Fibroblast of peridontal ligament (primary cell): ENCODE measurements at regions not wholly inside any gene's neighbourhood (a gene's known extent, or its start where the extent isn't known, plus 50 kb on each side); places are given as distances from the start of the nearest gene placed in this dataset.
A peak's percentile ranks its signal among the peaks of the same experiment; 100 is the strongest.
"Not testable (repeated sequence)": the region's sequence is repeated elsewhere in the genome, so short reads cannot be mapped to it uniquely, and the experiment has no call there.

ENCODE experiments used
- DNase-seq: peaks from one replicate; pipeline ENCODE4 v3.0.0-alpha.2; 2010; ENCODE audit errors: extremely low read depth

DNA sequence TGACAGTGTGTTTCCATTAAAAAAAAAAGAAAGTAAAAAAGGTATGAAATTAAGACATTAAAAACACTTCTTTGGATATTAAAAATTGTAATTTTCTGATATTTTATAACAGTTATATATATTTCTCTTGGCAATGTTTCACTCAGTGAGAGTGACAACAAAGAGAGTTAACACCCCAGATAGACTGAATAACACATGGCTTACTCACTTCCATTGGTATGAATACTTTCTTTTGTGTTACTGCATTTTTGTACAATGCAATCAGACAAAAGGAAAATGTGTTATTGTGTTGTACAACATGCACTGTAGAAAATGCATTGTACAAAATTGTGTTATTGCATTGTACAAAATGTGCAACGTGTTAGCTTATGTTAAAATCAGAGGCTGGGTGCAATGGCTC, 676.6 kb upstream of the AMELY start:
- DNase-seq = not testable (repeated sequence)

DNA sequence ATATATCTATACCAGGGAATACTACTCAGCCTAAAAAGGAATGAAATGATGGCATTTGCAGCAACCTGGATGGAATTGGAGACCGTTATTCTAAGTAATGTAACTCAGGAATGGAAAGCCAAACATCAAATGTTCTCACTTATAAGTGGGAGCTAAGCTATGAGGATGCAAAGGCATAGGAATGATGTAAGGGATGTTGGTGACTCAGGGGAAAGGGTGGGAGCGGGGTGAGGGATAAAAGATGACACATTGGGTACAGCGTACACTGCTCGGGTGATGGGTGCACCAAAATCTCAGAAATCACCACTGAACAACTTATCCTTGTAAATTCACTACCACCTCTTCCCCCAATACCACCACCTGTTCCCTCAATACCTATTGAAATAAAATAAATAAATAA, 651.0 kb upstream of the AMELY start:
- peak; percentile 19 for DNase-seq

- DNase-seq = no peak
Observed at GRCh38 chrY:7557675-7558074, 646.1 kb upstream of the AMELY start.

DNA sequence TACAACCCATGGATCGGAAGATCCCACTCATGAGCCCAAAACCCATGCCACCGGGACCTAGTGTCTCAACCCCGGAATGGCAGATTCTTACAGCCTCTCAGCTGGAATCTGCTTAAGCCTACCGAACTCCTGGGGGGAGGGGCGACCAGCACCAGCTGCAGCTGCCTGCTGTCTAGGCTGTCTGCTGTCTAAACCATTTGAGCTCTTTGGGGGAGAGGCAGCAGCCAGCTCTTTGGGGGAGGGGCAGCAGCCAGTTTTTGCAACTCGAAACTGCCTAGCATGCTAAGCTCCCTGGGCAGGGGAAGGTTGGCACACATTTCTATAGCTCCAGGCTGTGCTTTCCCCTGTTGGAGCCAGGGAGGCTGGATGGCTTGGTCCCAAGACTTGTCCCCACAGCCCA, 643.5 kb upstream of the AMELY start:
- DNase-seq = no peak

DNA sequence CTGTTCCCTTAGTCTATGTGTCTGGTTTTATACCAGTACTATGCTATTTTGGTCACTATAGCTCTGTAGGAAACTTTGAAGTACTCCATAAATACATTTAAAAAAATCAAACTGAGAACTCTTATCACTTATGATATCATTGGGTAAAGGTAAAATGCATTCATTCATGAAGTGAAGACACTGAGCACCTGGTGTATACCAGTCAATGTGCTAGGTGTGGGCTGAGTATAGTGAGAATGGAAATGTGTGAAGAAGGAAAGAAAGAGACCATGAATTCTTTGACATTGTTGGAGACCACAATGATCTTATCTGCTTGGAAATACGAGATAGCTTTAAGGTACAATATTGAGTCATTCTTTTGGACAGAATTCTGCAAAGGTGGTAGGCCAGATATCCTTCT, 633.5 kb upstream of the AMELY start:
- DNase-seq = no peak

- DNase-seq = peak; percentile 85
Observed at GRCh38 chrY:7544172-7544770, 632.7 kb upstream of the AMELY start.

DNA sequence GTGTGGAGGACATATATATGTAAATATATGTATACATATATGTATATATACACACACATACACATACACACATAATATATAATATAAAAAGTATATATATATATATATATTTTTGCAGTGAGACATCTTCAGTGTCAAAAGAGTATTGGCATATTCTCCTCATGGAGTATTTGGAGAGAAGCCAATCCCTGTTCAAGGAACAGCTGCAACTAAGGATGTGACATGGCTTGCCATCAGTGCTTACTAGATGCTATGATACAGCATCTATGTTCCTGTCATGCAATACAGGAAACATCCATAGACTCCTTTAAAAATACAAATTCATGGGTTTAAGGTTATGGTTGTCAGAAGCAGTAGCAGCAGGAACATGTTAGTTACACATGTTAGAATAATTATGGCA, 632.0 kb upstream of the AMELY start:
- no peak for DNase-seq

- DNase-seq = no peak
Observed at GRCh38 chrY:7542256-7542858, 630.8 kb upstream of the AMELY start.

DNA sequence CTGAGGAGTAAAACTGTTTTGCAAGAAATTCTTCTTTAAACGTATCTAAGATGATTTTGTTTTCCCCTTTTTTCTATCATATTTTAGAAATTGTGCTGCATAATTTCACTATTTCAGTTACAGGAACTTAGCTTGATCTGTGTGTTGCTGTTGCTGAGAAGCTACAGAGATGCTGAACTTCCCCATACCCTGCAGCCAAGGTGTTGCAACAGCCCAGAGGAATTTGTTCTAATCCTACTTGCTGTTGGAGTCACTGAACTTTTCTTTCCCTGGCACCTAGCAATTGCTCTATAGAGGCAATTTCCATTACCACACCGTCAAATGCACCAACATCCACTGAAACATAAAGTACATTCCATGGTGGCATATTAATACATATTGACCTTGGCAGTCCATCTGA, 617.8 kb upstream of the AMELY start:
- peak; percentile 45 for DNase-seq

- peak; percentile 87 for DNase-seq
Observed at GRCh38 chrY:7527568-7527967, 616.0 kb upstream of the AMELY start.

- DNase-seq = no peak
Observed at GRCh38 chrY:7518387-7518786, 606.8 kb upstream of the AMELY start.

DNA sequence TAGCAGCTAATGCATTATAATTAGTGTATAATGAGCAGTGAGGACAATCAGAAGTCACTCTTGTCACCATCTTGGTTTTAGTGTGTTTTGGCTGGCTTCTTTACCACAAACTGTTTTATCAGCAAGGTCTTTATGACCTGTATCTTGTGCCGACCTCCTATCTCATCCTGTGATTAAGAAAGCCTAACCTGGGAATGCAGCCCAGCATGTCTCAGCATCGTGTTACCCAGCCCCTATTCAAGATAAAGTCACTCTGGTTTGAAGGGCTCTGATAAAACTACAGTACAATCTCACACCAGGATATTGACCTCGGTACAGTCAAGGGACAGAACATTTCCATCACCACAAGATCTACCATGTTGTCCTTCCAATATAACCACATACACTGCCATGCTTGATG, 604.7 kb upstream of the AMELY start:
- DNase-seq = no peak

- no peak for DNase-seq
Observed at GRCh38 chrY:7515812-7516211, 604.3 kb upstream of the AMELY start.

DNA sequence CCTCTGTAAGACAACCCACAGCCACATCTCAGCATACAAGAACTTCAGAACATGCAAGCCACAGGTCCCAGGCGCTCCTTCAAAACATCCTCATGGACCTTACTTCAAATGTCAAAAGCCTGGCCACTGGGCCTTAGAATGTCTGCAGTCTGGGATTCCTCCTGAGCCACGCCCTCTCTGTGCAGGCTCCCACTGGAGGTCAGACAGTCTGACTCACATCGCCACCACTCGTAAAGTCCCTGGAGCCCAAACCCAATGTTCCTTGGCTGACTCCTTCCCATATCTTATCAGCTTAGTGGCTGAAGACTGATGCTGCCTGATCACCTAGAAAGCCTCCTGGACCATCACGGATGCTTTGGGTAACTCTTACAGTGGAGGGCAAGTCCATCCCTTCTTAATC, 591.3 kb upstream of the AMELY start:
- DNase-seq = no peak

DNA sequence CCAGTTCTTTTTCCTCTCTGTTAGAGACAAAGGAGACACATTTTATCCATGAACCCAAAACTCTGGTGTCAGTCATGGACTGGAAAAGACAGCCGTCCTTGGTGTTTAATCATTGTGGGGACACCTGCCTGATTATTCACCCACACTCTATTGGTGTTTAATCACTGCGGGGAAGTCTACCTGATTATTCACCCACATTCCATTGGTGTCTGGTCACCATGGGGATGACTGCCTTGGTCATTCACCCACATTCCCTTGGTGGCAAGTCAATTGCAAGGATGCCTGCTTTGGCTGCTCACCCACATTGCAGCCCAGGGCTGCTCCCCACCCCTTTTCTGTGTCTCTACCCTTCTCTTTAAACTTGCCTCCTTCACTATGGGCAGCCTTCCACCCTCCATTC, 589.7 kb upstream of the AMELY start:
- no peak for DNase-seq

GRCh38 chrY:7496001-7496400, 584.4 kb upstream of the AMELY start:
- DNase-seq = no peak

DNA sequence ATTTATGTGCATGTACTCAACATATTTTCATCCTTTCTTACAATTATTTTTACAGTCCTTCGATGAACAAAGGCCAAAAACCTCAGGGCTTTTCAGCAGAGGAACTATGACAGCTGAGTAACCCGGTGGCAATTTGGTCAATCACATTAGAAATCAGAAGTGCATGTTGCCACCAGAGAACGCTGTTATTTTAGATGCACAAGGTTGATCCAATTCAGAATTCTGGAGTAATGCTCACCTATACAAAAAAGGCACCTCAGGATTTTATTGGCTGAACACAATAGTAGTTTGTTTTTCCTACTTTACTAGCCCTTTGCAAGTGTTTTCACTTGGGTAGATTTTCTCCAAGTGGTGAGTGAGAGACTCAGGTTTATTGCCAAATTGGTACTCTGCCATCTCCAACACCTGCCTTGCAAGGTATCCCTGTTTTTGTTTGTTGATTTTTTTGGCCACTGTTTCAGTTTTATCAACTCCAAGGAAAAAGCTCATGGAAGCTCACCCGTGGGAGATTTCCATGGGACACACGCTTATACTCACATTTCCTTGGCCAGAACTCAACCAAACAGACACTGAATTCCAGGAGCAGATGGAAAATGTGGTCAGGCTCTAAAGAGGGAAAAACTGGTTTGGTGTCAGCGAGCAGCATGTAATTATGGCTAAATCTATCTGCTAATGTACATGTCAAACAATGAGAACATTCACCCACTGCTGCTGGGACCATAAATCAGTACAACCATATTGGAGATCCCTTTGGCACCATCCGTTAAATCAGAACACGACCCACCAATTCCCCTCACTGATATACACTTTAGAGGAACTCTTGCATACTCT, 573.1 kb upstream of the AMELY start:
- peak; percentile 29 for DNase-seq

DNA sequence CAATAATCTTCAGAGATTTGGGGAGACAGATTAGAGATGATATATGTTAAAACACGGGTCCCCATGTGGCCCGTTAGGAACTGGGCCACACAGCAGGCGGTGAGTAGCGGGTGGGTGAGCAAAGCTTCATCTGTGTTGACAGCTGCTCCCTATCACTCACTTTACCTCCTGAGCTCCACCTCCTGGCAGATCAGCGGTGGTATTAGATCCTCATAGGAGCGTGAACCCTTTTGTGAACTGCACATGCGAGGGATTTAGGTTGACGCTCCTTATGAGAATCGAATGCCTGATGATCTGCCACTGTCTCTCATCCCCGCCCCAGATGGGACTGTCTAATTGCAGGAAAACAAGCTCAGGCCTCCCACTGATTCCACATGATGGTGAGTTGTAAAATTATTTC, 560.4 kb upstream of the AMELY start:
- DNase-seq = no peak

GRCh38 chrY:7470037-7470436, 558.5 kb upstream of the AMELY start:
- DNase-seq = no peak

GRCh38 chrY:7468951-7469745, 557.6 kb upstream of the AMELY start:
- DNase-seq = peak; percentile 86

GRCh38 chrY:7467796-7468520, 556.4 kb upstream of the AMELY start:
- peak; percentile 80 for DNase-seq

- peak; percentile 95 for DNase-seq
Observed at GRCh38 chrY:7465185-7465621, 553.7 kb upstream of the AMELY start.
